ENCODE measurements at regions not wholly inside any gene's neighbourhood (a gene's known extent, or its start where the extent isn't known, plus 50 kb on each side); places are given as distances from the start of the nearest gene placed in this dataset.
A peak's percentile ranks its signal among the peaks of the same experiment; 100 is the strongest.

DNA sequence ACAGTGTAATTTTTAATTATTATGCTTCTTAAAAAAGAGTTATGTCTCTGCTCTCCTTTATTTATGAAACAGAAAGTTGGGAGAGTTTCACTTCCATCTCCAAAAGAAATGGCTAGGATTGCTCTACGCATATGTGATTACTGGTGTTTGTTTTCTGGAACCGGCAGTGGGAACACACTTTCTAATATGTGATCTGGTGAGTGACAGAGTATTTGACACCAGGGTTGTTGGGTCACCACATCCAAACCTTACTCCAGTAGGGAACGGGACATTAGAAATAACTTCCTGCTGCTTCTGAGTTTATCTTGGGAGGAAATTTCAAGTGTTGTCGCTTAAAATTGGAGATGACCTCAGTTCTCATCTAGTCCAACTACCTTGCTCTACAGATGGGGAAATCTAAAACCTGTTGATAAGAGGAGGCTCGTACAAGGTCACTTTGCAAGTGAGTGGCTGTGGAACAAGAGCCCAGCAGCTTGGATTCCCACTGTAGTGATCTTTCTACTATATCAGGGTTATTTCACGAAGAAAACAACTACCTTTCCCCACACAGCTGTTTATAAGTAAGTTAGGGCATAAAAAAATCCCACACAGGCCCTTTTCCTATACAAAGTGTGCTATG lies 108.5 kb downstream of the TTC32 start:
- Histone ChIP-seq H3K4me3 (no peak overlapping the region), H3K4me1 (no peaks in the 10 kb centered on the region), H3K36me3 (ENCODE audit: insufficient read depth in 1 of 2, low read depth in 1 of 2) (no peaks in the 10 kb centered on the region), H3K27ac (no peak overlapping the region), H3K27me3 (ENCODE audit: insufficient read depth in 3 of 3, low read length in 2 of 3) (peaks cover 0 to 2% (median 0%) of the 10 kb centered on the region in 3 donors), H3K9me3 (no peaks in the 10 kb centered on the region)
- intact Hi-C loops (cut with DNase I) = no loop called here
- no peak for DNase-seq
- TF ChIP-seq, protein P1, sequence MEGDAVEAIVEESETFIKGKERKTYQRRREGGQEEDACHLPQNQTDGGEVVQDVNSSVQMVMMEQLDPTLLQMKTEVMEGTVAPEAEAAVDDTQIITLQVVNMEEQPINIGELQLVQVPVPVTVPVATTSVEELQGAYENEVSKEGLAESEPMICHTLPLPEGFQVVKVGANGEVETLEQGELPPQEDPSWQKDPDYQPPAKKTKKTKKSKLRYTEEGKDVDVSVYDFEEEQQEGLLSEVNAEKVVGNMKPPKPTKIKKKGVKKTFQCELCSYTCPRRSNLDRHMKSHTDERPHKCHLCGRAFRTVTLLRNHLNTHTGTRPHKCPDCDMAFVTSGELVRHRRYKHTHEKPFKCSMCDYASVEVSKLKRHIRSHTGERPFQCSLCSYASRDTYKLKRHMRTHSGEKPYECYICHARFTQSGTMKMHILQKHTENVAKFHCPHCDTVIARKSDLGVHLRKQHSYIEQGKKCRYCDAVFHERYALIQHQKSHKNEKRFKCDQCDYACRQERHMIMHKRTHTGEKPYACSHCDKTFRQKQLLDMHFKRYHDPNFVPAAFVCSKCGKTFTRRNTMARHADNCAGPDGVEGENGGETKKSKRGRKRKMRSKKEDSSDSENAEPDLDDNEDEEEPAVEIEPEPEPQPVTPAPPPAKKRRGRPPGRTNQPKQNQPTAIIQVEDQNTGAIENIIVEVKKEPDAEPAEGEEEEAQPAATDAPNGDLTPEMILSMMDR (IDR thresholded peaks at IDR 0.05) = no peak
- WGBS, 3 donors = 62 to 81% (median 63%) methylated on average over 6 of the region's 6 CpGs
- ATAC-seq = no peak

DNA sequence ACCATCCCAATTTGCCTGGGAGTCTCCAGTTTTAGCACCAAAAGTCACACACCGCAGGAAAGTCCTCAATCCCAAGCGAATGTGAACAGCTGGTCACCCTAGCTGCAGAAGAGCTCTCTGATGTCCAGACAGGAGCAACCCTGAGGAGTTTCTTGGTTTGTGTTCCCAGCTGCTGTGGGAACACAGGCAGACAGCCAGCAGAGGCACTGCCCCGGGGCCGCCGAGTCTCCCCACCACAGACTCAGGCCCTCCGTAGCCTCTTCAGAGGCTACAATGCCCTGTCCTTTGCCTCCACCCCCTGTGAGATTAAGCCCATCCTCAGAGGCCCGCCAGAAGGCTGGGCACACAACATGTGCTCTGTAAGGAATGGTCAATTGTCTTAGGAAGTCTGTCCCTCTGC lies 111.5 kb downstream of the TTC32 start:
- H3K27ac ChIP-seq = no peak overlapping the region
- H3K9me3 ChIP-seq = no peaks in the 10 kb centered on the region
- peaks cover 16% of the 10 kb centered on the region for H3K4me1 ChIP-seq
- DNase-seq (no peak), ATAC-seq (no peak)
- WGBS, 3 donors = 38 to 55% (median 40%) methylated on average over 7 of the region's 7 CpGs
- intact Hi-C loops (cut with DNase I) = no loop called here
- H3K27me3 ChIP-seq (ENCODE audit: insufficient read depth in 3 of 3, low read length in 2 of 3) = peaks cover 0 to 2% (median 0%) of the 10 kb centered on the region in 3 donors
- H3K4me3 ChIP-seq = no peak overlapping the region
- TF ChIP-seq, protein P1 (IDR thresholded peaks at IDR 0.05) = no peak
- H3K36me3 ChIP-seq (ENCODE audit: insufficient read depth in 1 of 2, low read depth in 1 of 2) = no peaks in the 10 kb centered on the region

DNA sequence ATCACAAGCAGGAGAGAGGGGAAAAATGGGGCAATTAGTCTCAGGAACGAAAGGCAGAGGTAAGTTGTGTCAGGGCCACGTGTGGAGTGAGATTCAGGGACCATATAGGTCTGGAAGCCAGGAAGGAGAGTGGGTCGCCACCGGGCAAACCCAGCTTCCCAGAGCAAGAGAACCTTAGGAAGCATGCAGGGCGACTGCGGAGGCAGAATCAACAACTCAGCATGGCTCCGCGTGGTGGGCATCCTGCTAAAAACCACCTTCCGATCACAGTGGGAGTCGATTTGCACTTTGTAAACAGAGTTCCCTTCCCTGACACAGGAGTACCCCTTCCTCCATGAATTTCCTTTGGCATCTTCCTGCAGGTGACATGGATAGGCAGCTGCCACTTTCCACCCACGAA lies 114.6 kb downstream of the TTC32 start:
- ATAC-seq (no peak), DNase-seq (no peak)
- no peak overlapping the region for H3K4me3 ChIP-seq
- no peaks in the 10 kb centered on the region for H3K36me3 ChIP-seq (ENCODE audit: insufficient read depth in 1 of 2, low read depth in 1 of 2)
- no peaks in the 10 kb centered on the region for H3K9me3 ChIP-seq
- intact Hi-C loops (cut with DNase I) = no loop called here
- H3K4me1 ChIP-seq = peaks cover 16% of the 10 kb centered on the region
- WGBS, 3 donors = 79 to 86% (median 82%) methylated on average over 11 of the region's 11 CpGs
- H3K27me3 ChIP-seq (ENCODE audit: insufficient read depth in 3 of 3, low read length in 2 of 3) = peaks cover 0 to 2% (median 0%) of the 10 kb centered on the region in 3 donors
- TF ChIP-seq, protein P1 (IDR thresholded peaks at IDR 0.05) = no peak
- H3K27ac ChIP-seq = no peak overlapping the region

DNA sequence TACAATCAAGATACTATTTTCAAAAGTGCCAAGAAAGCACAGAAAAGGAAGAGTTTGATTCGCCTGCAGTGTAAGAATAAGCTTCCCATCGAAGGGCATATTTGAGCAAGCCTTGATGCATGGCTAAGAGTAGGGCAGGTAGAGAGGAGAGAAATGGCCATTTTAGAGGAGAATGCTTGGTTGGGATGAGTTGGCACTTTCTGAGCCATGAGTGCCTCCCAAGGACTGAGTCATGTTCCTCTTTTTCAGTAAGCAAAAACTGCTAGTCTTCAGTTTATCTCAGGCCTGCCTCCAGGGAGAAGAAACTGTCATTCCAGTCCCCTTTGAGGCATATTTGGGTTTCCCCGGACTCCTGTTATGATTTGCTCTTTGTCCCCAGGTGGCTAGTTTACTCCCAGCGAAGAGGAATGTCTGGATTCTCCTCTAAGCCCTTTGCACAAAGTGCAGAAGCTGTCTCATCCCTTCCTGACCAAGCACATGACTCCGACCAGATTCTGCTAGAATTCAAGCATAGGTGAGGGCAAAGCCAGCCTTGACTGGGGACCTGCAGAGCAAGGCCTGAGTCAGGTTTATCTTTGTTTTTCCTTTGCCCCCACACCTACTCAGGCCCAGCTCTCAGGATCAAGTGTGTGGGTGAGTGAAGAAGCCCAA lies 115.2 kb downstream of the TTC32 start:
- Histone ChIP-seq H3K27ac (peak overlapping the region; percentile 78), H3K36me3 (ENCODE audit: insufficient read depth in 1 of 2, low read depth in 1 of 2) (no peaks in the 10 kb centered on the region), H3K4me3 (no peak overlapping the region), H3K9me3 (no peaks in the 10 kb centered on the region), H3K4me1 (peaks cover 16% of the 10 kb centered on the region), H3K27me3 (ENCODE audit: insufficient read depth in 3 of 3, low read length in 2 of 3) (peaks cover 0 to 2% (median 0%) of the 10 kb centered on the region in 3 donors)
- WGBS, 3 donors = 87 to 94% (median 88%) methylated on average over 5 of the region's 5 CpGs
- no peak for DNase-seq
- intact Hi-C loops (cut with DNase I) = no loop called here
- TF ChIP-seq, protein P1 (IDR thresholded peaks at IDR 0.05) = no peak
- peak in 3 of 4 donors; percentile 59 to 64 (median 60) for ATAC-seq
